MM.1S (cell line): ENCODE measurements at regions not wholly inside any gene's neighbourhood (a gene's known extent, or its start where the extent isn't known, plus 50 kb on each side); places are given as distances from the start of the nearest gene placed in this dataset.

Experiments used
- DNase-seq: peaks from one replicate; pipeline ENCODE4 v3.0.0-alpha.2; 2015
- H2AFZ ChIP-seq: fragments of 300-600 bp; sonication (generic); 2 replicates; pipeline ENCODE4 v1.6.0; 2016; ENCODE audit warnings: antibody characterized with exemption, low read length
- H3F3A ChIP-seq: fragments of 300-600 bp; sonication (generic); 2 replicates; pipeline ENCODE4 v1.6.1; 2016; ENCODE audit warnings: mild to moderate bottlenecking, antibody characterized with exemption, low read length, moderate library complexity, mixed read lengths; ENCODE audit not compliant: insufficient read depth
- H3K27ac ChIP-seq: fragments of 300-600 bp; sonication (generic); 2 replicates; pipeline ENCODE4 v1.5.1; 2016; ENCODE audit warnings: mild to moderate bottlenecking, low read length
- H3K27me3 ChIP-seq: fragments of 300-600 bp; sonication (generic); replicated peaks from 2 replicates; pipeline ENCODE4 v1.6.0; 2016; ENCODE audit warnings: low read length; ENCODE audit not compliant: insufficient read depth
- H3K36me3 ChIP-seq: fragments of 300-600 bp; sonication (generic); replicated peaks from 2 replicates; pipeline ENCODE4 v1.6.1; 2016; ENCODE audit warnings: mild to moderate bottlenecking, low read length, mixed read lengths; ENCODE audit not compliant: insufficient read depth
- H3K4me1 ChIP-seq: fragments of 300-600 bp; sonication (generic); 2 replicates; pipeline ENCODE4 v1.6.1; 2016; ENCODE audit warnings: low read length, mixed read lengths
- H3K4me2 ChIP-seq: fragments of 300-600 bp; sonication (generic); 2 replicates; pipeline ENCODE4 v1.6.0; 2016; ENCODE audit warnings: low read depth, low read length
- H3K4me3 ChIP-seq: fragments of 300-600 bp; sonication (generic); 2 replicates; pipeline ENCODE4 v1.5.1; 2016; ENCODE audit warnings: low read length, mixed read lengths
- H3K79me2 ChIP-seq: fragments of 300-600 bp; sonication (generic); 2 replicates; pipeline ENCODE4 v1.6.1; 2016; ENCODE audit warnings: mixed run types, low read length, mixed read lengths
- H3K9ac ChIP-seq: fragments of 300-600 bp; sonication (generic); 2 replicates; pipeline ENCODE4 v1.6.1; 2016; ENCODE audit warnings: low read length, mixed read lengths
- H3K9me2 ChIP-seq: fragments of 300-600 bp; sonication (generic); replicated peaks from 2 replicates; pipeline ENCODE4 v1.6.1; 2016; ENCODE audit warnings: mild to moderate bottlenecking, low read length, mixed read lengths; ENCODE audit not compliant: insufficient read depth
- H3K9me3 ChIP-seq: fragments of 300-600 bp; sonication (generic); replicated peaks from 2 replicates; pipeline ENCODE4 v1.6.1; 2016; ENCODE audit warnings: mild to moderate bottlenecking, low read length, mixed read lengths; ENCODE audit not compliant: insufficient read depth
- H4K20me1 ChIP-seq: fragments of 300-600 bp; sonication (generic); 2 replicates; pipeline ENCODE4 v1.6.1; 2016; ENCODE audit warnings: mild to moderate bottlenecking, low read length, moderate library complexity, mixed read lengths; ENCODE audit not compliant: insufficient read depth
- EZH2 ChIP-seq: fragments of 300-600 bp; sonication (generic); optimal IDR thresholded peaks from 2 replicates; pipeline ENCODE3; 2017; ENCODE audit warnings: low read depth, mild to moderate bottlenecking, antibody characterized with exemption, low read length, mixed read lengths
- EZH2phosphoT487 ChIP-seq: fragments of 300-600 bp; sonication (generic); IDR thresholded peaks from 2 replicates; pipeline ENCODE4 v1.6.1; 2018; ENCODE audit warnings: antibody characterized with exemption, low read length
- TF ChIP-seq, protein P1 (sequence below): fragments of 300-600 bp; sonication (generic); IDR thresholded peaks from 2 replicates; pipeline ENCODE4 v1.5.1; 2016; ENCODE audit warnings: antibody characterized with exemption, low read length, mixed read lengths

DNA sequence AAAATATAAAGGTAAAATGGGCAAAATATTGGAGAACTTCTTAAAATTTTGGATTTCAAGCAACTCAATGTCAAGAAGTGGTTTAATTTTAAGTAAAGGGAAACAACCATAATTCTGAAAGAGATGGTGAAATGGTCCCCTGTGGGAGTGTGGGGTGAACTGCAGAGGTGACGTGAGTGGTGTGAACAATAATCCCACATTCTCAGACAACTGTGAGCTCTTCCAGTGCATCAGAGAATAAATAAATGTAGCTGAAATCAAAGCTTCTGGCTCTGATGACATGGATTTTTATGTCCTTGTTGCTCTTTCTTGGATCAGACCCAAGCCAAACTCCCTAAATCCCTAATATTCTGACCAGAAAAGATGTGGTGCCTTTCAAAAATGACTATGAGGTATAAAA, 672.7 kb downstream of the ZEB2 start:
- no peaks in the 10 kb centered on the region for H3K36me3 ChIP-seq
- H3F3A ChIP-seq, result no peaks in the 10 kb centered on the region
- no peak overlapping the region for H3K4me3 ChIP-seq
- H3K27me3 ChIP-seq, result no peaks in the 10 kb centered on the region
- no peak overlapping the region for H3K27ac ChIP-seq
- DNase-seq, result no peak
- H3K4me1 ChIP-seq, result no peaks in the 10 kb centered on the region
- H2AFZ ChIP-seq, result no peak overlapping the region
- no peaks in the 10 kb centered on the region for H4K20me1 ChIP-seq
- no peaks in the 10 kb centered on the region for H3K79me2 ChIP-seq
- no peak overlapping the region for H3K4me2 ChIP-seq
- no peak for TF ChIP-seq EZH2phosphoT487
- TF ChIP-seq, protein P1, sequence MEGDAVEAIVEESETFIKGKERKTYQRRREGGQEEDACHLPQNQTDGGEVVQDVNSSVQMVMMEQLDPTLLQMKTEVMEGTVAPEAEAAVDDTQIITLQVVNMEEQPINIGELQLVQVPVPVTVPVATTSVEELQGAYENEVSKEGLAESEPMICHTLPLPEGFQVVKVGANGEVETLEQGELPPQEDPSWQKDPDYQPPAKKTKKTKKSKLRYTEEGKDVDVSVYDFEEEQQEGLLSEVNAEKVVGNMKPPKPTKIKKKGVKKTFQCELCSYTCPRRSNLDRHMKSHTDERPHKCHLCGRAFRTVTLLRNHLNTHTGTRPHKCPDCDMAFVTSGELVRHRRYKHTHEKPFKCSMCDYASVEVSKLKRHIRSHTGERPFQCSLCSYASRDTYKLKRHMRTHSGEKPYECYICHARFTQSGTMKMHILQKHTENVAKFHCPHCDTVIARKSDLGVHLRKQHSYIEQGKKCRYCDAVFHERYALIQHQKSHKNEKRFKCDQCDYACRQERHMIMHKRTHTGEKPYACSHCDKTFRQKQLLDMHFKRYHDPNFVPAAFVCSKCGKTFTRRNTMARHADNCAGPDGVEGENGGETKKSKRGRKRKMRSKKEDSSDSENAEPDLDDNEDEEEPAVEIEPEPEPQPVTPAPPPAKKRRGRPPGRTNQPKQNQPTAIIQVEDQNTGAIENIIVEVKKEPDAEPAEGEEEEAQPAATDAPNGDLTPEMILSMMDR, result no peak
- TF ChIP-seq EZH2, result no peak
- no peaks in the 10 kb centered on the region for H3K9me2 ChIP-seq
- no peaks in the 10 kb centered on the region for H3K9me3 ChIP-seq
- no peak overlapping the region for H3K9ac ChIP-seq

DNA sequence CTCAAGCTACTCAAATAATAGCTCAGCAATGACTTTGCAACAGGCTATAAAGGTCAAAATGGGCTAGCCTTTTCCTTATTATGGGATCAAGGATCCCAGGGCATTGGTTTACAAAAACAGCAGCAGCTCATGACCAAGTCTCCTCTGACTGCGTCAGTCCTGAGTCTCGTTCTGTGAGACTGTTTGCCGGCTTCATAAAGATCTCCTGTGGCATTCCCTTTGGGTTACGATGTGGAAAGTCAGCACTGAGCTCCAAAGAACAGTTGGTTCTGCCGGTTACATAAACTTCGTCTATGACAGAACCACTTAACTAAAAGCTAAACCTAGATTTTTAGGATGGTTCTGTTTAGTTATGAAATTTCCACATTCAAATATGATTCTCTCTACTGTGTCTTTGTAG, 674.9 kb downstream of the ZEB2 start:
- TF ChIP-seq, protein P1, result no peak
- TF ChIP-seq EZH2phosphoT487 (no peak), EZH2 (no peak)
- no peaks in the 10 kb centered on the region for H3K9me2 ChIP-seq
- no peak overlapping the region for H3K9ac ChIP-seq
- no peaks in the 10 kb centered on the region for H3K36me3 ChIP-seq
- DNase-seq, result no peak
- H2AFZ ChIP-seq, result no peak overlapping the region
- H3K27ac ChIP-seq, result no peak overlapping the region
- H4K20me1 ChIP-seq, result no peaks in the 10 kb centered on the region
- no peaks in the 10 kb centered on the region for H3K27me3 ChIP-seq
- no peaks in the 10 kb centered on the region for H3K79me2 ChIP-seq
- H3K4me1 ChIP-seq, result no peaks in the 10 kb centered on the region
- H3K9me3 ChIP-seq, result no peaks in the 10 kb centered on the region
- H3K4me2 ChIP-seq, result no peak overlapping the region
- no peaks in the 10 kb centered on the region for H3F3A ChIP-seq
- no peak overlapping the region for H3K4me3 ChIP-seq

DNA sequence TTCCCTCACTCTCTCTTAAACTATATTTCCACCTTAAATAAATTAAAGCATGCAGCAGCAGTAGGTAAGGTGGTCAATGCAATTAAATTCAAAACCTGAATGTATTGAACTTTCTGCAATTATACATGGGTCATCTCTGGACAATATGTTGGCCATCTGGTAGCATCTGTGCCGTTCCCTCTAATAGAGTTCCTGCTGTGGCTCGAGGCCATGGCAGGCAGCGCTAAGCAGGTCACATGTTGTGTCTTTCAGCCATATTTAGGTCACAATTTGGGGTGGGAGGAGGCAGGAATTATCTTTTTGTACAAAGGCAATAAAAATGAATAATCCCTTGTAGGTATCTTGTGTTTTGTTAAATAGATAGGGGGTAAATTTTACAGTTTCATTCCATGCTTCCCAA, 676.2 kb downstream of the ZEB2 start:
- Histone ChIP-seq H3K4me3 (no peak overlapping the region), H3K79me2 (no peaks in the 10 kb centered on the region), H3K27me3 (no peaks in the 10 kb centered on the region), H2AFZ (no peak overlapping the region), H3K9ac (no peak overlapping the region), H3K9me2 (no peaks in the 10 kb centered on the region), H3F3A (no peaks in the 10 kb centered on the region), H3K9me3 (no peaks in the 10 kb centered on the region), H4K20me1 (no peaks in the 10 kb centered on the region), H3K27ac (no peak overlapping the region), H3K4me2 (no peak overlapping the region), H3K4me1 (no peaks in the 10 kb centered on the region), H3K36me3 (no peaks in the 10 kb centered on the region)
- TF ChIP-seq, protein P1, result no peak
- TF ChIP-seq EZH2phosphoT487 (no peak), EZH2 (no peak)
- DNase-seq, result no peak
